Activated CD8-positive, alpha-beta T cell treated with anti-CD3 and anti-CD28 coated beads for 36 hours (primary cell): ENCODE measurements at regions not wholly inside any gene's neighbourhood (a gene's known extent, or its start where the extent isn't known, plus 50 kb on each side); places are given as distances from the start of the nearest gene placed in this dataset.
"Not testable (repeated sequence)": the region's sequence is repeated elsewhere in the genome, so short reads cannot be mapped to it uniquely, and the experiment has no call there.

Experiments
- ATAC-seq: fragments of 200-7000 bp; cut with Tn5 transposase; one replicate; pipeline ENCODE4 v1.10.0; 2021; ENCODE audit warnings: mild to moderate bottlenecking, moderate library complexity
- CTCF ChIA-PET: fragments of 350-600 bp; sonication (Branson Sonifier 250); formaldehyde crosslinking; loops from one replicate; lab custom pipeline; 2021; ENCODE audit warnings: antibody characterized with exemption; lab: Charles Lee
- POLR2A ChIA-PET: fragments of 350-600 bp; sonication (Branson Sonifier 250); formaldehyde crosslinking; loops from one replicate; lab custom pipeline; 2021; ENCODE audit warnings: antibody characterized with exemption; lab: Charles Lee
- DNase-seq: peaks from one replicate; pipeline ENCODE4 v3.0.0-alpha.2; 2020
- H3K27ac Mint-ChIP-seq: one replicate; pipeline ENCODE4 v1.8.0; 2021; ENCODE audit warnings: mild to moderate bottlenecking, mixed read lengths
- H3K27me3 Mint-ChIP-seq: one replicate; pipeline ENCODE4 v1.8.0; 2021; ENCODE audit warnings: mixed read lengths
- H3K36me3 Mint-ChIP-seq: one replicate; pipeline ENCODE4 v1.8.0; 2021; ENCODE audit warnings: low read depth, mixed read lengths
- H3K4me1 Mint-ChIP-seq: one replicate; pipeline ENCODE4 v1.8.0; 2021; ENCODE audit warnings: low read depth, mixed read lengths
- H3K4me3 Mint-ChIP-seq: one replicate; pipeline ENCODE4 v1.8.0; 2021; ENCODE audit warnings: mild to moderate bottlenecking, moderate library complexity, mixed read lengths
- H3K9me3 Mint-ChIP-seq: one replicate; pipeline ENCODE4 v1.8.0; 2021; ENCODE audit warnings: mixed read lengths
- CTCF ChIP-seq: fragments of 200-600 bp; IDR thresholded peaks from one replicate; pipeline ENCODE4 v1.8.0; 2022; ENCODE audit warnings: antibody characterized with exemption, mild to moderate bottlenecking
- intact Hi-C: fragments of 100-400 bp; cut with micrococcal nuclease; formaldehyde crosslinking; loops from one replicate; pipeline ENCODE4 v1.10.0; 2022

- peak; percentile 97 for TF ChIP-seq CTCF
- Mint-ChIP-seq H3K36me3 (no peaks in the 10 kb centered on the region), H3K27me3 (peaks cover 9% of the 10 kb centered on the region), H3K4me3 (no peak overlapping the region), H3K27ac (no peak overlapping the region), H3K4me1 (no peaks in the 10 kb centered on the region), H3K9me3 (peaks cover 2% of the 10 kb centered on the region)
- DNase-seq (peak; percentile 61), ATAC-seq (peak; percentile 91)
- intact Hi-C loops = no loop called here
- CTCF ChIA-PET = interaction anchor here (0.6 to 2.0 kb wide), 20 partner anchors 8 to 258 kb away, joined by 3 to 12 read pairs (median 4); no protein-coding TSS in a partner anchor
- POLR2A ChIA-PET = no interaction called here
These were observed 330.9 kb downstream of the S1PR1 start for GRCh38 chr1:101567582-101568189.

GRCh38 chr1:101587741-101588140, 350.9 kb downstream of the S1PR1 start:
- Mint-ChIP-seq H3K27me3 (peaks cover 6% of the 10 kb centered on the region), H3K27ac (no peak overlapping the region), H3K4me1 (no peaks in the 10 kb centered on the region), H3K36me3 (no peaks in the 10 kb centered on the region), H3K9me3 (no peaks in the 10 kb centered on the region), H3K4me3 (no peak overlapping the region)
- DNase-seq (no peak), ATAC-seq (no peak)
- ChIA-PET CTCF (no interaction called here), POLR2A (no interaction called here)
- no peak for TF ChIP-seq CTCF
- intact Hi-C loops = no loop called here

- Mint-ChIP-seq H3K27me3 (peaks cover 3% of the 10 kb centered on the region), H3K4me3 (no peak overlapping the region), H3K27ac (no peak overlapping the region), H3K36me3 (no peaks in the 10 kb centered on the region), H3K9me3 (no peaks in the 10 kb centered on the region), H3K4me1 (no peaks in the 10 kb centered on the region)
- DNase-seq (no peak), ATAC-seq (no peak)
- TF ChIP-seq CTCF = no peak
- intact Hi-C loops = no loop called here
- CTCF ChIA-PET = no interaction called here
- POLR2A ChIA-PET = no interaction called here
These were observed 351.9 kb downstream of the S1PR1 start for GRCh38 chr1:101588677-101589076.

GRCh38 chr1:101592845-101593244, 356.0 kb downstream of the S1PR1 start:
- Mint-ChIP-seq H3K36me3 (no peaks in the 10 kb centered on the region), H3K27ac (no peak overlapping the region), H3K9me3 (no peaks in the 10 kb centered on the region), H3K27me3 (peaks cover 3% of the 10 kb centered on the region), H3K4me1 (no peaks in the 10 kb centered on the region), H3K4me3 (no peak overlapping the region)
- no peak for TF ChIP-seq CTCF
- POLR2A ChIA-PET = no interaction called here
- intact Hi-C loops = no loop called here
- DNase-seq (no peak), ATAC-seq (no peak)
- CTCF ChIA-PET = no interaction called here

- no peak for ATAC-seq
- Mint-ChIP-seq H3K27me3 (peaks cover 3% of the 10 kb centered on the region), H3K9me3 (no peaks in the 10 kb centered on the region), H3K4me3 (no peak overlapping the region), H3K27ac (no peak overlapping the region), H3K4me1 (no peaks in the 10 kb centered on the region), H3K36me3 (no peaks in the 10 kb centered on the region)
- DNase-seq = no peak
- intact Hi-C loops = no loop called here
- POLR2A ChIA-PET = no interaction called here
- no peak for TF ChIP-seq CTCF
- CTCF ChIA-PET = interaction anchor here (1.1 to 1.4 kb wide), 3 partner anchors 25 to 75 kb away, joined by 3 to 4 read pairs (median 3); no protein-coding TSS in a partner anchor
These were observed 359.1 kb downstream of the S1PR1 start for GRCh38 chr1:101595881-101596374.

- CTCF ChIA-PET, H3K9me3 Mint-ChIP-seq, H3K27ac Mint-ChIP-seq, DNase-seq, H3K36me3 Mint-ChIP-seq, intact Hi-C loops, H3K27me3 Mint-ChIP-seq, ATAC-seq, H3K4me3 Mint-ChIP-seq, H3K4me1 Mint-ChIP-seq: not testable (repeated sequence)
- POLR2A ChIA-PET = interaction anchor here (0.6 kb wide), 1 partner anchor 17 kb away, joined by 3 read pairs; no protein-coding TSS in a partner anchor
These were observed 363.8 kb downstream of the S1PR1 start for GRCh38 chr1:101600615-101601014.
